UCSD-AML1 (cell line): ENCODE measurements at regions not wholly inside any gene's neighbourhood (a gene's known extent, or its start where the extent isn't known, plus 50 kb on each side); places are given as distances from the start of the nearest gene placed in this dataset.
A peak's percentile ranks its signal among the peaks of the same experiment; 100 is the strongest.

ENCODE experiments used
- DNase-seq: peaks from one replicate; lab custom pipeline; 2025; ENCODE audit not compliant: unreplicated experiment; lab: John Stamatoyannopoulos, UW

- no peak for DNase-seq
Measured at GRCh38 chr3:31277582-31277981, 255.1 kb upstream of the STT3B start.

- no peak for DNase-seq
Measured at GRCh38 chr3:31278532-31278931, 254.2 kb upstream of the STT3B start.

DNA sequence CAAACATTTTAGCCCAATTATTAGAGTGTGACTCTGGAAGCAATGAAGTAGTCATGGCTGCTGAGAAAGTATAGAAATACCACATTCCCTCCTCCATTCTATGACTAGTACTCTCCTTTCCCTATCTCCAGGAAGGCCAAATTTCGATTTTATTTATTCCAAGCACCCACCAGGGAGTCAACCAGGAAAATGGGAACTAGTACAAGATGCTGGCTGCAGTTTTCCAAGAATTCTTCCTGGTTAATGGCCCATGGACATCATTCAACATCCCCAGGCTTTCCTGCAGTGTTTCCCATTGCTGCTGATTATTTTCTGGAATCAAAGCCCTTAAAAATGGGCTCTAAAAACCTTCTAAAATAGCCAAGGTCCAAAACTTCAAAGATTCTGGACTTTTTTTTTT, 247.9 kb upstream of the STT3B start:
- no peak for DNase-seq

- no peak for DNase-seq
Measured at GRCh38 chr3:31285833-31286486, 246.8 kb upstream of the STT3B start.

DNA sequence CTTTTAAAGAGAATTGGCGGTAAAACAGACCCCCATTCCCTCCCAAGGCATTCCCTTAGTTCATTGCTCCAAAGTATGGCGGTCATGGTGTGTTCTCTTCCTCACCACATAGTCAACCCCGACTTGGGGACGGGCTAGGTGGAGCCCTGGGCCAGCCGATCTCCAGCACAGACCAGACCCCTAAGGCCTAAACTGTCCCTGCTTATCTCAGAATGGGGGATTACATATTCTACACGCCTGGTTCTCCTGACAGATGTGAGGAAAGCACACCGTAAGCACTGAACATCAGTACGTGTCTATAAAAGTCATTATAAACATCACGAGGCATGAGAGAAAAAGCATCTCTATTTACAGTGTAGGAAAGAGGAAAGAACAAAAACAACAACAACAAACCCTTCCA, 244.5 kb upstream of the STT3B start:
- no peak for DNase-seq

GRCh38 chr3:31288641-31289100, 244.1 kb upstream of the STT3B start:
- peak; percentile 46 for DNase-seq

DNA sequence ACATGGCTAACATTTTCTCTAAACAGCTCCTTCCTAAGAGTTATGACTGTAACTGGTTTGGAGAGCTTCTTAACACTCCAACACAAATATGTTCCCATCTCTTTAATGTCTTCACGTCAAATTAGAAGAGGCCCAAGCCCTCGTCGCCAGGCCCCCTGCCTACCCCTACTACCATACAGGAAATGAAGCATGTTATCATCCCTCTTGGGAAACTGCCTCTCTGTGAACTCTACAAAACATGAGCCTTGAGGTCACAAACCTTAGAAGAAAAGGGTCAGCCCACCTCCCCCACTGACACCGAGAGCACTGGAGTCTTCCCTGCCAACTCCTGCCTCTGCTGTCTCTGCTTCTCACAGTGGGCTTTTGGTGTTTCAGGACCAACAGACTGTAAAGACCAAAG, 243.1 kb upstream of the STT3B start:
- peak; percentile 13 for DNase-seq

GRCh38 chr3:31290046-31290445, 242.7 kb upstream of the STT3B start:
- DNase-seq = no peak

DNA sequence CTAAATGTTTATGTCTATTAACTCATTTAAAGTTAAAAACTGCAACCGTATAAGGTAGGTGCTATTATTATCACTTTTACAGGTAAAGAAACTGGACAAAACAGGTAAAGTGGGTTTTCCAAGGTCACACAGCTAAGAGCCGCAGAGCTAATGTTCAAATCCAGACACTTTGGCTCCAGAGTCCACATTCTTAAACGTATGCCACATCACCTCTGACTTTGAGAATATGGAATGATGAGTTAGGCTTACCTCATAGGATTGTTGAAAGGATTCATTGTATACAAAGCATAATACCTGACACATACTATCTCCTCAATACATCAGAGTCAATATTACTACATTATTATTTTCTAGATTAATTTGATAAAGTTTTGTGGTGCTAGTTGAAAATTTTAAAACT, 240.9 kb upstream of the STT3B start:
- DNase-seq = no peak

- DNase-seq = no peak
Measured at GRCh38 chr3:31294430-31295149, 238.1 kb upstream of the STT3B start.

GRCh38 chr3:31295150-31295765, 237.5 kb upstream of the STT3B start:
- no peak for DNase-seq

GRCh38 chr3:31297726-31298298, 234.9 kb upstream of the STT3B start:
- DNase-seq = no peak

- no peak for DNase-seq
Measured at GRCh38 chr3:31300456-31301443, 232.0 kb upstream of the STT3B start.

GRCh38 chr3:31302343-31302742, 230.4 kb upstream of the STT3B start:
- DNase-seq = no peak

DNA sequence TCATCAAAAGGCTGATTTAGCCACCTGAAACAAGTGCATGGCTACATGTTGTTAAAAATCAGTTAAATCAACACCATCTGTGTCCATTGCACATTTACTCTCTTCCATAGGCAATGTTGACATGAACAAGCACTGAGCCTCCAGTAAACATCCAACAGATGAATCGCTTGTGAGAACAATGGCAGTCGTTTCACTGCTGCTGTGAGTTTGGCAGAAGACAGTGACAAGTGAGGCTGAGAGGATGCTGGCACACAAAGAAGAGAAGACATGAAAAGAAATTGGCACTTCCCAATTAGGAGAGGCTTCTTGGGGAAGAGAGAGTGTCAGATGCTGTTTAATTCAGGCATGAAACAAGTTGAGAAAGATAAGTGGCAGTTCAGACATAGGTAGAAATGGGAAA, 227.4 kb upstream of the STT3B start:
- DNase-seq = no peak

- no peak for DNase-seq
Measured at GRCh38 chr3:31307131-31307785, 225.5 kb upstream of the STT3B start.

DNA sequence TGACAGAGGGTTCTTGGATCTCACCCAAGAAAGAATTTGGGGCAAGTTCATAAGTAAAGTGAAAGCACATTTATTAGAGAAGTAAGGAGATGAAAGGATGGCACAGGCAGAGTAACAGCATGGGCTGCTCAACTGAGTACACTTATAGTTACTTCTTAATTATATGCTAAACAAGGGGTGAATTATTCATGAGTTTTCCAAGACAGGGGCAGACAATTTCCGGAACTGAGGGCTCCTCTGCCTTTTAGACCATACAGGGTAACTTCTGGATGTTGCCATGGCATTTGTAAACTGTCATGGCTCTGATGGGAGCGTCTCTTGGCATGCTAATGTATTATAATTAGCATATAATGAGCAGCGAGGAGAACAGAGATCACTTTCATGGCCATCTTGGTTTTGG, 221.2 kb upstream of the STT3B start:
- no peak for DNase-seq

- DNase-seq = no peak
Measured at GRCh38 chr3:31312400-31312799, 220.3 kb upstream of the STT3B start.

GRCh38 chr3:31314258-31314657, 218.5 kb upstream of the STT3B start:
- no peak for DNase-seq

DNA sequence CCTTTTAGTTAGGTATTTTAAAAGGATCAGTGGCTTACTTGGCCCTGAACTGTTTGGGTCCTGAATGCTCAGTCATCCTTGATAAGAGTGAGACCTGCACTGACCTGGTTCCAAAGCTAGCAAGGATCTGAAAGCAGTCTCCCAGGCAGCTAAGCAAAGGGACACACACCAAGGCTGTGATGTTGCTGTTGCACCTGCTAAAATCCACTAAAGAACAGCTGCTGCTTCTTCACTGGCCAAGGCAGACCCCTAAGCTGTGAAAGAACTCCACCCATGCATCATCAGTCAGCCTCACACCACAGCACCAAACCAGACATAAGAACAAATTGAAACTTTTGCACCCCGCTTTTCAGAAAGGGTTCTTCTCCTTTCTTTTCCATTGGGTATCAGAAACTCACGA, 213.4 kb upstream of the STT3B start:
- DNase-seq = no peak
